ENCODE measurements at regions not wholly inside any gene's neighbourhood (a gene's known extent, or its start where the extent isn't known, plus 50 kb on each side); places are given as distances from the start of the nearest gene placed in this dataset.
"Not testable (repeated sequence)": the region's sequence is repeated elsewhere in the genome, so short reads cannot be mapped to it uniquely, and the experiment has no call there.

GRCh38 chr17:68759343-68760140 lies 158.4 kb upstream of the FAM20A start:
- H3K36me3 ChIP-seq (ENCODE audit: control insufficient read depth, insufficient read depth, low read length): no peaks in the 10 kb centered on the region
- TF ChIP-seq CTCF (IDR thresholded peaks at IDR 0.05; ENCODE audit: insufficient read depth, low read length, poor library complexity, severe bottlenecking): peak; percentile 78
- peak; percentile 18 for DNase-seq (ENCODE audit: extremely low read depth, insufficient read length)
- H3K27me3 ChIP-seq (replicated peaks; ENCODE audit: control insufficient read depth, insufficient read depth, low read length): no peaks in the 10 kb centered on the region
- H3K4me3 ChIP-seq (replicated peaks; ENCODE audit: low read depth, low read length): peak overlapping the region; percentile 12; the same call in 1 of the 2 replicates

- DNase-seq (ENCODE audit: extremely low read depth, insufficient read length): no peak
- no peak for TF ChIP-seq CTCF (IDR thresholded peaks at IDR 0.05; ENCODE audit: insufficient read depth, low read length, poor library complexity, severe bottlenecking)
- H3K36me3 ChIP-seq (ENCODE audit: control insufficient read depth, insufficient read depth, low read length): no peaks in the 10 kb centered on the region
- no peaks in the 10 kb centered on the region for H3K27me3 ChIP-seq (replicated peaks; ENCODE audit: control insufficient read depth, insufficient read depth, low read length)
- H3K4me3 ChIP-seq (replicated peaks; ENCODE audit: low read depth, low read length): no peak overlapping the region
Observed at GRCh38 chr17:68759002-68759342, 157.8 kb upstream of the FAM20A start.

GRCh38 chr17:68757866-68758757 lies 156.9 kb upstream of the FAM20A start:
- not testable (repeated sequence) for DNase-seq (ENCODE audit: extremely low read depth, insufficient read length); H3K4me3 ChIP-seq (replicated peaks; ENCODE audit: low read depth, low read length); H3K27me3 ChIP-seq (replicated peaks; ENCODE audit: control insufficient read depth, insufficient read depth, low read length); H3K36me3 ChIP-seq (ENCODE audit: control insufficient read depth, insufficient read depth, low read length)

GRCh38 chr17:68753985-68754769 lies 153.0 kb upstream of the FAM20A start:
- Histone ChIP-seq H3K4me3 (replicated peaks; ENCODE audit: low read depth, low read length) (no peak overlapping the region), H3K36me3 (ENCODE audit: control insufficient read depth, insufficient read depth, low read length) (no peaks in the 10 kb centered on the region)
- no peak for DNase-seq (ENCODE audit: extremely low read depth, insufficient read length)

GRCh38 chr17:68750208-68750562 lies 149.0 kb upstream of the FAM20A start:
- no peaks in the 10 kb centered on the region; the same call in 1 of the 2 replicates for H3K27me3 ChIP-seq (replicated peaks; ENCODE audit: control insufficient read depth, insufficient read depth, low read length)
- no peak for TF ChIP-seq CTCF (IDR thresholded peaks at IDR 0.05; ENCODE audit: insufficient read depth, low read length, poor library complexity, severe bottlenecking)

More at GRCh38 chr17:68753985-68754769, 153.0 kb upstream of the FAM20A start:
- TF ChIP-seq CTCF (IDR thresholded peaks at IDR 0.05; ENCODE audit: insufficient read depth, low read length, poor library complexity, severe bottlenecking): no peak
- H3K27me3 ChIP-seq (replicated peaks; ENCODE audit: control insufficient read depth, insufficient read depth, low read length): no peaks in the 10 kb centered on the region

More at GRCh38 chr17:68750208-68750562, 149.0 kb upstream of the FAM20A start:
- Histone ChIP-seq H3K36me3 (ENCODE audit: control insufficient read depth, insufficient read depth, low read length) (no peaks in the 10 kb centered on the region), H3K4me3 (replicated peaks; ENCODE audit: low read depth, low read length) (no peak overlapping the region)
- DNase-seq (ENCODE audit: extremely low read depth, insufficient read length): no peak
